D721Med (cell line): ENCODE measurements at regions not wholly inside any gene's neighbourhood (a gene's known extent, or its start where the extent isn't known, plus 50 kb on each side); places are given as distances from the start of the nearest gene placed in this dataset.
"Not testable (repeated sequence)": the region's sequence is repeated elsewhere in the genome, so short reads cannot be mapped to it uniquely, and the experiment has no call there.

ENCODE experiments used
- DNase-seq: peaks from one replicate; pipeline ENCODE4 v3.0.0; 2011; ENCODE audit warnings: low spot score; ENCODE audit not compliant: insufficient read length
- FAIRE-seq: peaks from 2 replicates; lab custom pipeline; 2011; peaks lifted over from hg19 to GRCh38; lab: Jason Lieb, UNC
- TF ChIP-seq, protein P1 (sequence below): IDR thresholded peaks from 2 replicates; pipeline ENCODE4 v1.5.1; 2012; ENCODE audit warnings: mild to moderate bottlenecking, control low read depth; ENCODE audit not compliant: insufficient read depth; ENCODE audit errors: missing control alignments

GRCh38 chr14:30064454-30064853, 136.8 kb upstream of the PRKD1 start:
- TF ChIP-seq, protein P1, sequence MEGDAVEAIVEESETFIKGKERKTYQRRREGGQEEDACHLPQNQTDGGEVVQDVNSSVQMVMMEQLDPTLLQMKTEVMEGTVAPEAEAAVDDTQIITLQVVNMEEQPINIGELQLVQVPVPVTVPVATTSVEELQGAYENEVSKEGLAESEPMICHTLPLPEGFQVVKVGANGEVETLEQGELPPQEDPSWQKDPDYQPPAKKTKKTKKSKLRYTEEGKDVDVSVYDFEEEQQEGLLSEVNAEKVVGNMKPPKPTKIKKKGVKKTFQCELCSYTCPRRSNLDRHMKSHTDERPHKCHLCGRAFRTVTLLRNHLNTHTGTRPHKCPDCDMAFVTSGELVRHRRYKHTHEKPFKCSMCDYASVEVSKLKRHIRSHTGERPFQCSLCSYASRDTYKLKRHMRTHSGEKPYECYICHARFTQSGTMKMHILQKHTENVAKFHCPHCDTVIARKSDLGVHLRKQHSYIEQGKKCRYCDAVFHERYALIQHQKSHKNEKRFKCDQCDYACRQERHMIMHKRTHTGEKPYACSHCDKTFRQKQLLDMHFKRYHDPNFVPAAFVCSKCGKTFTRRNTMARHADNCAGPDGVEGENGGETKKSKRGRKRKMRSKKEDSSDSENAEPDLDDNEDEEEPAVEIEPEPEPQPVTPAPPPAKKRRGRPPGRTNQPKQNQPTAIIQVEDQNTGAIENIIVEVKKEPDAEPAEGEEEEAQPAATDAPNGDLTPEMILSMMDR: no peak
- FAIRE-seq: no peak
- no peak for DNase-seq

DNA sequence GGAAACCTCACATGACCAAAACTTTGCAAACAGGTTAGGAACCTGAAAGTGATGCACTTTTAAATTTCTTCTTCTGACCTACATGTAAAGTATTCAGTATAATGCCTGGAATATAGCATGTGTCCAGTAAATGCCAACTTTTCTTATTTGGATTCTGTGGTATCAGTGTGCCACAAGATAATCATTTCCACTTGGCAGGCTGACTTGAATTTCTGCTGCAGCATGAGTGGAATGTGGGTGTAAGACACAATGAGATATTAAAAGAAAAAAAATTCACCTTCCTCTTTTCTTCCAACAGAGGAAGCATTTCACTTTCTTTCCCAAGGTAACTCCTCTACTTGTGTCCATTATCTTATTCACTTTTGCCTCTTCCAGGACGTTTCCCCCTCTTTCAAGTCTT, 141.9 kb upstream of the PRKD1 start:
- FAIRE-seq (no peak), DNase-seq (no peak)
- TF ChIP-seq, protein P1: no peak

DNA sequence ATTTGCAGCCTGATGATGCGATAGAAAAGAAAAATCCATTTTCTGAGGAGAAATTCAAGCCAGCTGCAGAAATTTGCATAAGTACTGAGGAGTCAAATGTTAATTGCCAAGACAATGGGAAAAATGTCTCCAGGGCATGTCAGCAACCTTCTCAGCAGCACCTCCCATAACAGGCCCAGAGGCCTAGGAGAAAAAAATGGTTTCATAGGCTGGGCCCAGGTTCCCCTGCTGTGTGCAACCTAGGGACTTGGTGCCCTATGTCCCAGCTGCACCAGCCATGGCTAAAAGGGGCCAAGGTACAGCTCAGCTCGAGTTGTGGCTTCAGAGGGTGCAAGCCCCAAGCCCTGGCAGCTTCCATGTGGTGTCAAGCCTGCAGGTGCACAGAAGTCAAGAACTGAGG, 144.8 kb upstream of the PRKD1 start:
- FAIRE-seq, DNase-seq: not testable (repeated sequence)

DNA sequence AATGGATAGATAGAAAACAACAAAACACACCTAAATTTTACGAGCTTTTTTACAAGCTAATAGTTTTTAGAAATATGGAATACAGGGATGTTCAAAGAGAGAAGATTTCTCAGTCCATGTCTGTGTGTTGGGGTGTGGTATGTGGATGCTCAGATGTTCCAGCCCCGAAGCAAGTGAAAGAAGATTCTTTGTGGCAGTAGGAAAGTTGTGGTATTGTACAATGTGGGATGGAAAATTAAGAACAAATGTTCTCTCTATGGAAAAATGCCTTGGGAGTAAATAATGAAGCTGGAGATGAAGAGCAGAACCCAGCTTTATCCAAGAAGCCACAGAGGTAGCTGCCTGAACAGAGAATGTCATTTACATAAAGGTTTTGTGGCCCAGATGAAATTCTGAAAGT, 150.3 kb upstream of the PRKD1 start:
- FAIRE-seq (no peak), DNase-seq (no peak)
- TF ChIP-seq, protein P1: no peak

GRCh38 chr14:30078811-30079402, 151.3 kb upstream of the PRKD1 start:
- no peak for DNase-seq
- TF ChIP-seq, protein P1: no peak
- FAIRE-seq: no peak

DNA sequence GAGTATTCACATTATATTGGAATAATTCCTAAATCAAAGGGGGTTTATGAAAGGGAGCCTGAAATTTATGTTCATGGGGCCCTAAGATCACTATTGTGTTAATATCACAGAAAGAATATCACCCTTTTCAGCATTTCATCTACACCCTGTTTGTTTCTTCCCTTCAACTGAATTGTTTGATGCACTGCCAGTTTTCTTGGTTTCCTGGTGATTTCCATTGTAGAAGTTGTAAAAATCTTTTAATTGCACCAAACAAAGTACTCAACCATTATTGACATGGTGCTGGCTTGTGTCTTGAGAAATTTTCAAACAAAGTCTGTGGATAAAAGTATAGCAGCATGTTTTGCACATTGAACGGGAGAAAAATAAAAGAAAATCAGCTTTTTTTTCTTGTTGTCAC, 154.8 kb upstream of the PRKD1 start:
- DNase-seq (no peak), FAIRE-seq (no peak)
- TF ChIP-seq, protein P1: no peak

- no peak for FAIRE-seq
- TF ChIP-seq, protein P1: no peak
- DNase-seq: no peak
Measured at GRCh38 chr14:30084811-30085210, 157.2 kb upstream of the PRKD1 start.

GRCh38 chr14:30085943-30086342, 158.3 kb upstream of the PRKD1 start:
- TF ChIP-seq, protein P1: no peak
- FAIRE-seq (no peak), DNase-seq (no peak)
